ENCODE measurements at regions not wholly inside any gene's neighbourhood (a gene's known extent, or its start where the extent isn't known, plus 50 kb on each side); places are given as distances from the start of the nearest gene placed in this dataset.

DNA sequence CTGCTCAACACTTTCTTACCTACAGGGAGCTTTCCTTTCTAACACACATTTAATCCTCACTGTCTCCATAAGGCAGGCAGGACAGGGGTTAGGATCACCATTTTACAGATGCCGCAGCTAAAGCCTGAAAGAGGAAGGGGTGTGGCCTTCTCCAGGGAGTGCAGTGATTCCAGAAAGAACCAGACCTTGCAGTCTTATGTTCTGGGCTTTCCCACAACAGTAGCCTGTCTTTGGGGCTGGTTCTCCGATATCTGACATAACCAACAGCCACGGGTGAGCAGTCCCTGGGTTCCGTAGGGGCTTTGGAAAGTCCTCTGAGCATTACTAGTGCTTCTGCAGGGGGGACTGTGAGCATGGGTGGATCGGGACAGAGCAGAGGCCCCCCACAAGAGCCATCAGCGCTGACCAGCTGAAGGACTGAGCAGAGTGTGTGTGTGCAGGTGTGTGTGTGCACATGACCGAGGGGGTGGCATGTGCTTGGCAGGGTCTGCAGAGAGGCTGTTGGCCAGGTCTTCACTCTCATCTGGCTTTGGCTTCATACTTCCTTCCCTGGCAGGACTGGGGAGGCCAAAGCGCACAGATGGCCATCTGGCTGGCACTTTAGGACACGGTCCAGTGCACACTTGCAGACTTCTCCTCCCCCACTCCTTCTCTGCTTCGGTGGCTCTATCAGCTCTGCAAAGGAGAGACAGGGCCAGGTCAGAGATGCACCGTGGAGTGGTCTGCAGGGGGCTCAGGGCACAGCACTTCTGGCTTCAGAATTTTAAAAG is 400.3 kb downstream of the RPS24 start:
- no peak overlapping the region for H3K27ac ChIP-seq (ENCODE audit: low read depth in 1 of 2, low read length in 1 of 2)
- H3K36me3 ChIP-seq (ENCODE audit: control insufficient read depth in 4 of 4, insufficient read depth in 4 of 4, low read length in 4 of 4), result no peaks in the 10 kb centered on the region
- H3K4me1 ChIP-seq (ENCODE audit: control insufficient read depth in 5 of 5, insufficient read depth in 5 of 5, low read length in 5 of 5), result peaks cover 0 to 58% (median 22%) of the 10 kb centered on the region in 5 donors
- 81 to 82% methylated on average over 11 of the region's 11 CpGs for WGBS, 2 donors
- TF ChIP-seq, protein P1, sequence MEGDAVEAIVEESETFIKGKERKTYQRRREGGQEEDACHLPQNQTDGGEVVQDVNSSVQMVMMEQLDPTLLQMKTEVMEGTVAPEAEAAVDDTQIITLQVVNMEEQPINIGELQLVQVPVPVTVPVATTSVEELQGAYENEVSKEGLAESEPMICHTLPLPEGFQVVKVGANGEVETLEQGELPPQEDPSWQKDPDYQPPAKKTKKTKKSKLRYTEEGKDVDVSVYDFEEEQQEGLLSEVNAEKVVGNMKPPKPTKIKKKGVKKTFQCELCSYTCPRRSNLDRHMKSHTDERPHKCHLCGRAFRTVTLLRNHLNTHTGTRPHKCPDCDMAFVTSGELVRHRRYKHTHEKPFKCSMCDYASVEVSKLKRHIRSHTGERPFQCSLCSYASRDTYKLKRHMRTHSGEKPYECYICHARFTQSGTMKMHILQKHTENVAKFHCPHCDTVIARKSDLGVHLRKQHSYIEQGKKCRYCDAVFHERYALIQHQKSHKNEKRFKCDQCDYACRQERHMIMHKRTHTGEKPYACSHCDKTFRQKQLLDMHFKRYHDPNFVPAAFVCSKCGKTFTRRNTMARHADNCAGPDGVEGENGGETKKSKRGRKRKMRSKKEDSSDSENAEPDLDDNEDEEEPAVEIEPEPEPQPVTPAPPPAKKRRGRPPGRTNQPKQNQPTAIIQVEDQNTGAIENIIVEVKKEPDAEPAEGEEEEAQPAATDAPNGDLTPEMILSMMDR (IDR thresholded peaks at IDR 0.05; ENCODE audit: control extremely low read depth, extremely low read depth), result no peak
- no peak overlapping the region for H3K4me3 ChIP-seq
- H3K9ac ChIP-seq (ENCODE audit: insufficient read depth in 1 of 2, low read length in 2 of 2), result no peak overlapping the region
- ATAC-seq (ENCODE audit: insufficient read depth, low FRiP score), result no peak
- no peaks in the 10 kb centered on the region for H3K9me3 ChIP-seq (ENCODE audit: control insufficient read depth in 4 of 4, insufficient read depth in 3 of 4, low read length in 3 of 4)
- no peaks in the 10 kb centered on the region for H3K27me3 ChIP-seq (ENCODE audit: control insufficient read depth in 3 of 3, insufficient read depth in 3 of 3, low read length in 2 of 3)
- no peak for DNase-seq

DNA sequence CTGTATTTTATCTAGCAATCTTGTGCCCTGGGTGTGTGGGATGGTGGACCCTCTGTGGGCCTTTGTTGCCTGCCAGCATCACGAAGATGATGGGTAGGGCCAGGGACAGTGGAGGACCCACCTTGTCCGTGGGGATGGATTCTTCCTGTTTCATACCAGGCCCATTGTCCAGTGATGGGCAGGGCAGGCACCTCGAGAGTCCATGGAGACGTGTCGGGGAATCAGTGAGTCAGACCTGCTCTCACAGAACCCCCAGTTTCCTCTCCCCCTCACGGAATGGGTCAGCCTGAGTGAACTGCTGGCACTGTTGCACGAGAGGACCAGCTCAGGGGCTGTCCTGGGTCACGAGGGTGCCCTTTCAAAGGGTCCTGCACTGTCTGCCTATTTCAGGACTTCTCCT is 401.2 kb downstream of the RPS24 start:
- Histone ChIP-seq H3K4me3 (no peak overlapping the region), H3K27me3 (ENCODE audit: control insufficient read depth in 3 of 3, insufficient read depth in 3 of 3, low read length in 2 of 3) (no peaks in the 10 kb centered on the region), H3K36me3 (ENCODE audit: control insufficient read depth in 4 of 4, insufficient read depth in 4 of 4, low read length in 4 of 4) (no peaks in the 10 kb centered on the region), H3K4me1 (ENCODE audit: control insufficient read depth in 5 of 5, insufficient read depth in 5 of 5, low read length in 5 of 5) (peaks cover 0 to 58% (median 22%) of the 10 kb centered on the region in 5 donors), H3K27ac (ENCODE audit: low read depth in 1 of 2, low read length in 1 of 2) (no peak overlapping the region), H3K9ac (ENCODE audit: insufficient read depth in 1 of 2, low read length in 2 of 2) (no peak overlapping the region), H3K9me3 (ENCODE audit: control insufficient read depth in 4 of 4, insufficient read depth in 3 of 4, low read length in 3 of 4) (no peaks in the 10 kb centered on the region)
- 83% methylated on average over 8 of the region's 8 CpGs for WGBS, 2 donors
- no peak for DNase-seq
- no peak for ATAC-seq (ENCODE audit: insufficient read depth, low FRiP score)
- TF ChIP-seq, protein P1 (IDR thresholded peaks at IDR 0.05; ENCODE audit: control extremely low read depth, extremely low read depth), result no peak

DNA sequence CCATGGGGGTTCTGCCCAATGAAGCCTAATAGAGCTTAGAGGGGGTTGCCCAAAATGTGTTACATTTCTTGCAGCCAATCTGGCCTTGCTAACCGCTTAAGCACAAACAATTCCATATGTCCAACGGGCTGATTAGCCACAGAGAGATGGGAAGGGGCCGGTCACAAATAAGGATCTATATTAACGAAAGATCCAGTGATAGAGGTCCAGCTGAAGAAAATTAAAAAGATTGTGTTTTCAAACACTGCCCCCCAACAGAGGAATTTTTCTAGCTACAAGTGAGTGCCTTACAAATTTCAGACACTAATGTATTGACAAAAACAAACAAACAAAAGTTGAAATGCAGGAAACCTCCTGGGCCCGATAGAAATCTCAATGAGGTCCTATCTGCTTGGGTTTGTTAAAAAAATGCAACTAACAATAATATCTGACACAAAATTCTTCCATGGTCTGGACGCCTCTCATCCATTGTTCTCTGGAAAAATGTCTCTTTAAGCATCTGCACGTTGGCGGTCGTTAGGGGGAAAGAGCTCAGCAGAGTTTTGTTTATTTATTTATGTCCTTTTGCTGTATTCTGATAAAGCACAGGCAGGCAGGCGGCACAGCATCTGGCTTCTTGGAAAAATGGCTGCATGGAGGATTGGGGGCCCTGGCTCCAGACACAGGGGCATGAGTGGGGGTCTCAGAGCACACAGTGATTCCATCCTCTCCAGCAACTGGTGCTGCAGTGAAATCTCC is 402.0 kb downstream of the RPS24 start:
- no peak overlapping the region for H3K4me3 ChIP-seq
- H3K9me3 ChIP-seq (ENCODE audit: control insufficient read depth in 4 of 4, insufficient read depth in 3 of 4, low read length in 3 of 4), result no peaks in the 10 kb centered on the region
- ATAC-seq (ENCODE audit: insufficient read depth, low FRiP score) (no peak), DNase-seq (peak; percentile 72 to 91 (median 86))
- peaks cover 0 to 58% (median 22%) of the 10 kb centered on the region in 5 donors for H3K4me1 ChIP-seq (ENCODE audit: control insufficient read depth in 5 of 5, insufficient read depth in 5 of 5, low read length in 5 of 5)
- H3K27me3 ChIP-seq (ENCODE audit: control insufficient read depth in 3 of 3, insufficient read depth in 3 of 3, low read length in 2 of 3), result no peaks in the 10 kb centered on the region
- 76 to 81% methylated on average over 10 of the region's 10 CpGs for WGBS, 2 donors
- no peak overlapping the region for H3K27ac ChIP-seq (ENCODE audit: low read depth in 1 of 2, low read length in 1 of 2)
- TF ChIP-seq, protein P1 (IDR thresholded peaks at IDR 0.05; ENCODE audit: control extremely low read depth, extremely low read depth), result no peak
- H3K36me3 ChIP-seq (ENCODE audit: control insufficient read depth in 4 of 4, insufficient read depth in 4 of 4, low read length in 4 of 4), result no peaks in the 10 kb centered on the region
- no peak overlapping the region for H3K9ac ChIP-seq (ENCODE audit: insufficient read depth in 1 of 2, low read length in 2 of 2)

All from lung (tissue), 11 donors.